ENCODE measurements at regions not wholly inside any gene's neighbourhood (a gene's known extent, or its start where the extent isn't known, plus 50 kb on each side); places are given as distances from the start of the nearest gene placed in this dataset.

DNA sequence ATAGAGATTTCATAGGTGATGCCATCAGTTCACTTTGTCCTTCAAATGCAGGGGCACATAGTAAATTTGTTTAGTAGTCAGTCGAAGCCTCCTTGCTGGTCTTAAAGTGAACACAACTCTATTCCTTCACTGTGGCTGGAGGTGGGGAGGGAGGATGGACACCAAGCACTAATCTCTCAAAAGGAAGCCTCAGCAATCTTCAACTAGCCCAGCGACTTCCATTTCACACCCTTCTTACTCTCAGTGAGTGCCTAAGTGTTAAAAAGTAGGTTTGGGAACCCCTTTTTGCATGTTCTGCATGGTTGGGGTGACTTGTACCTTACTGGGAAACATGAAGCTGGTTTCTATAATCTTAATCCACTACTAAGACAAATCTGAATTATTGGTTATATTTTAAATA lies 96.0 kb upstream of the GUCY1A1 start:
- no peak overlapping the region for H3K4me3 ChIP-seq (ENCODE audit: low read depth, low read length)
- TF ChIP-seq, protein P1, sequence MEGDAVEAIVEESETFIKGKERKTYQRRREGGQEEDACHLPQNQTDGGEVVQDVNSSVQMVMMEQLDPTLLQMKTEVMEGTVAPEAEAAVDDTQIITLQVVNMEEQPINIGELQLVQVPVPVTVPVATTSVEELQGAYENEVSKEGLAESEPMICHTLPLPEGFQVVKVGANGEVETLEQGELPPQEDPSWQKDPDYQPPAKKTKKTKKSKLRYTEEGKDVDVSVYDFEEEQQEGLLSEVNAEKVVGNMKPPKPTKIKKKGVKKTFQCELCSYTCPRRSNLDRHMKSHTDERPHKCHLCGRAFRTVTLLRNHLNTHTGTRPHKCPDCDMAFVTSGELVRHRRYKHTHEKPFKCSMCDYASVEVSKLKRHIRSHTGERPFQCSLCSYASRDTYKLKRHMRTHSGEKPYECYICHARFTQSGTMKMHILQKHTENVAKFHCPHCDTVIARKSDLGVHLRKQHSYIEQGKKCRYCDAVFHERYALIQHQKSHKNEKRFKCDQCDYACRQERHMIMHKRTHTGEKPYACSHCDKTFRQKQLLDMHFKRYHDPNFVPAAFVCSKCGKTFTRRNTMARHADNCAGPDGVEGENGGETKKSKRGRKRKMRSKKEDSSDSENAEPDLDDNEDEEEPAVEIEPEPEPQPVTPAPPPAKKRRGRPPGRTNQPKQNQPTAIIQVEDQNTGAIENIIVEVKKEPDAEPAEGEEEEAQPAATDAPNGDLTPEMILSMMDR (IDR thresholded peaks at IDR 0.05; ENCODE audit: insufficient read depth, low read depth, low read length) = no peak
- DNase-seq (ENCODE audit: low read depth) = no peak

- TF ChIP-seq, protein P1 (IDR thresholded peaks at IDR 0.05; ENCODE audit: insufficient read depth, low read depth, low read length) = no peak
- no peak overlapping the region for H3K4me3 ChIP-seq (ENCODE audit: low read depth, low read length)
- DNase-seq (ENCODE audit: low read depth) = peak; percentile 28
Measured at GRCh38 chr4:155569960-155570515, 96.6 kb upstream of the GUCY1A1 start.

GRCh38 chr4:155569471-155569870 lies 97.2 kb upstream of the GUCY1A1 start:
- TF ChIP-seq, protein P1 (IDR thresholded peaks at IDR 0.05; ENCODE audit: insufficient read depth, low read depth, low read length) = no peak
- H3K4me3 ChIP-seq (ENCODE audit: low read depth, low read length) = no peak overlapping the region
- no peak for DNase-seq (ENCODE audit: low read depth)

DNA sequence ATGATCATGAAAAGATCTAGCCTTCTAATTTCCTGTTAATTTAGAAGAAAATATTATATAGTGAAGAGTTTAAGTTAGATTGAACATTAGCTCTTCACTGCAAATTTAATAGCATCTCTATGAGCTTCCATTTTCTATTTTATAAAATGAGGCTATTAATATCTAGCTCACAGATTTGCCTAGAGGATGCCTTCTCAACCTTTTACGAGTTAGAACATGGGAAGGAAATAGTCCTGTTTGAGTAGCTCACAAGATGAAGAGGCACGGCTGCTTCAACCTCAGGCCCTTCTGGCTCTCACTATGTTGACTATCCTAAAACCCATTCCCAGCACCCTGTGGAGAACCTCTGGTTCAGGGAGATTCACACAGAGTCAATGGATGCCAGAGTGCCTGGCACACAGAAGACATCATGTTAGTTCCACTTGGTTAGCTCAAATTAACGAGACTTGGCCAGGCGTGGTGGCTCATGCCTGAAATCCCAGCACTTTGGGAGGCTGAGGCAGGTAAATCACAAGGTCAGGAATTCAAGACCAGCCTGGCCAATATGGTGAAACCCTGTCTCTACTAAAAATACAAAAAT lies 97.9 kb upstream of the GUCY1A1 start:
- DNase-seq (ENCODE audit: low read depth) = no peak
- H3K4me3 ChIP-seq (ENCODE audit: low read depth, low read length) = no peak overlapping the region
- TF ChIP-seq, protein P1 (IDR thresholded peaks at IDR 0.05; ENCODE audit: insufficient read depth, low read depth, low read length) = no peak

DNA sequence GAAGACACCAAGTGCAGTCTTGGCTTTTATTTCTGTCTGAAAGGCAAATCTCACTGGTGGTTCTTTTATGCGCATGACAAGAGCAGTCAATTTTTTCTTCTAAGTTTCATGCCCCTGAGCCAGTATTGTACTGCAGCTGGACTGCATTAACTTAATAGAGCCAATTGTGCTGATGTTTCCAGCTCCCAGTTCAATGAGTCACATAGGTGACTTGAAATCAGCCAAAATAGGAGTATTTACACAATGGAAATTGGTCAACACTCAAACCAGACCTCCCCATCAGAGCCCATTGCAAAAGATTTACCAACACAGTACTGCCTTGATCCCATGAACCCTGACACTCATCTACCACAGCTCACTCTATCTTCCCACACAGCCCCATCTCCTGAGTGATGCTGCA lies 100.3 kb upstream of the GUCY1A1 start:
- TF ChIP-seq, protein P1 (IDR thresholded peaks at IDR 0.05; ENCODE audit: insufficient read depth, low read depth, low read length) = no peak
- peak; percentile 40 for DNase-seq (ENCODE audit: low read depth)
- no peak overlapping the region for H3K4me3 ChIP-seq (ENCODE audit: low read depth, low read length)

- no peak for DNase-seq (ENCODE audit: low read depth)
- no peak overlapping the region for H3K4me3 ChIP-seq (ENCODE audit: low read depth, low read length)
- TF ChIP-seq, protein P1 (IDR thresholded peaks at IDR 0.05; ENCODE audit: insufficient read depth, low read depth, low read length) = no peak
Measured at GRCh38 chr4:155565776-155566175, 100.9 kb upstream of the GUCY1A1 start.

DNA sequence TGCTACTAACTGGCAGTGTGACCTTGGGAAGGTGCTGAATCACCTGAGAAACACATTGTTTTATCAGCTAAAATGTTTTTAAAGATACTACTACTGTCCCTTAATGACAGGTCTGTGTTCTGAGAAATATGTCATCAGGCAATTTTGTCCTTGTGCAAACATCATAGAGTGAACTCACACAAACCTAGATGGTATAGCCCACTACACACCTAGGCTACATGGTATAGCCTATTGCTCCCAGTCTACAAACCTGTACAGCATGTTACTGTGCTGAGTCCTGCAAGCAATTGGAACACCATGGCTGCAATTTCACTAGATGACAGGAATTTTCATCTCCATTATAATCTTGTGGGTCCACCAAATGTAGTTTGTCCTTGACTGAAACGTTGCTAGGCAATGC lies 101.3 kb upstream of the GUCY1A1 start:
- H3K4me3 ChIP-seq (ENCODE audit: low read depth, low read length) = no peak overlapping the region
- TF ChIP-seq, protein P1 (IDR thresholded peaks at IDR 0.05; ENCODE audit: insufficient read depth, low read depth, low read length) = no peak

More for the DNA sequence above, 101.3 kb upstream of the GUCY1A1 start:
- DNase-seq (ENCODE audit: low read depth) = no peak
